ENCODE measurements at regions not wholly inside any gene's neighbourhood (a gene's known extent, or its start where the extent isn't known, plus 50 kb on each side); places are given as distances from the start of the nearest gene placed in this dataset.

DNA sequence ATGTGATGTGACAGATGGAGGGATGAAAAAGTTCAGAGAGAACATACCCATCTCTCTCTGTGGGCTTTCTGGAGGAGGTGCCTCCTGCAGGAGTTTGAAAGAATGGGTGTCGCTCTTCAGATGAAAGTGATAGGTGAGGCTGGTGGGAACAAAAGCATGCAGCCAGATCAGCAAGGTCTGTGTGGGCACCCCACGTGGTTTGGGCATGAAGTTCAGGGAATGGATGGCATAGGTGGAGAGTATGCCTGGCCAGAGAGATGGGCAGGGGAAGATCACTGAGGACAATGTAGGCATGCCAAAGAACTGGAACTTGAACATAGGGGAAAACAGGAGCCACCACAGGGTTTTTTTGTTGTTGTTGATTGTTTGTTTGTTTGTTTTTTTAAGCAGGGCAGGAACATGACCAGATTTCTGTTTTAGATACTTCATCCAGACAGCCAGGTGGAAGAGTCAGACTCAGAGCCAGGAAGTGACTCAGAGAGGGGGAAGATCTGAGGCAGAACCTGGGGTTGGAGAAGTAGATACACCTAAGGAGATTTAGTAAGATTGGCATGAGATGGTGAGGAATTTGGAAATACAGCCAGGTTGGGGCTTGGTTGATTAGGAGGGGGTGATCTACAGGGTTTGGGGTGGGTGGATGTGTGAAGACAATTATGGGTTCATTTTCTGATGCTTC is 64.8 kb upstream of the CLSTN2 start:
- Mint-ChIP-seq H3K36me3 (ENCODE audit: low read depth) (no peaks in the 10 kb centered on the region), H3K27me3 (peaks cover 7% of the 10 kb centered on the region), H3K4me3 (no peak overlapping the region), H3K4me1 (no peaks in the 10 kb centered on the region), H3K9me3 (peaks cover 7% of the 10 kb centered on the region), H3K27ac (no peak overlapping the region)
- DNase-seq, result no peak
- no peak for ATAC-seq

GRCh38 chr3:139868773-139869172 is 66.2 kb upstream of the CLSTN2 start:
- H3K27ac Mint-ChIP-seq, result no peak overlapping the region
- no peak overlapping the region for H3K4me3 Mint-ChIP-seq
- H3K36me3 Mint-ChIP-seq (ENCODE audit: low read depth), result no peaks in the 10 kb centered on the region
- peaks cover 7% of the 10 kb centered on the region for H3K9me3 Mint-ChIP-seq
- peaks cover 7% of the 10 kb centered on the region for H3K27me3 Mint-ChIP-seq
- ATAC-seq (no peak), DNase-seq (no peak)
- no peaks in the 10 kb centered on the region for H3K4me1 Mint-ChIP-seq

- no peaks in the 10 kb centered on the region for H3K36me3 Mint-ChIP-seq (ENCODE audit: low read depth)
- no peak for DNase-seq
- H3K4me3 Mint-ChIP-seq, result no peak overlapping the region
- no peak overlapping the region for H3K27ac Mint-ChIP-seq
- peaks cover 12% of the 10 kb centered on the region for H3K9me3 Mint-ChIP-seq
- H3K27me3 Mint-ChIP-seq, result no peaks in the 10 kb centered on the region
- no peaks in the 10 kb centered on the region for H3K4me1 Mint-ChIP-seq
- ATAC-seq, result no peak
These were observed 86.3 kb upstream of the CLSTN2 start for GRCh38 chr3:139848660-139849059.

DNA sequence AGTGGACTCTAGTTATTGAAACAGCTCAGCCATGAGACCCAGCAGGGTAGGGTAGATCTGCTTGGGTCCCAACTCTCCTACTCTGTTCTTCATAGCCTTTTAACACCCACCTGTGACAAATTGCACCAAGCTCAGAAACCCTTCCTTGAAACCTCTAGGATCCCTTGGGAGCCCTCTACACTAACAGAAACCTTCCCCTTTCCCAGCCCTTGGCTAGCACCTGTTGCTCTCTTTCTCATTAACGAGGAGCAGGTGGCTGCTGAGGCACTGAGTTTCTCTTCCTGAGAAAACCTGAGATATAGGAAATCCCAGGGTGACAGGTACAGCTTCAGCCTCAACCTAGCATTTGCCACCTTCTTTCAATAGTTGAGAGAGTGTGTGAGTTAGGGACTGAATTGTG is 88.3 kb upstream of the CLSTN2 start:
- Mint-ChIP-seq H3K4me3 (no peak overlapping the region), H3K36me3 (ENCODE audit: low read depth) (no peaks in the 10 kb centered on the region), H3K9me3 (peaks cover 12% of the 10 kb centered on the region), H3K4me1 (no peaks in the 10 kb centered on the region), H3K27me3 (no peaks in the 10 kb centered on the region), H3K27ac (no peak overlapping the region)
- no peak for DNase-seq
- no peak for ATAC-seq

GRCh38 chr3:139839659-139840058 is 95.3 kb upstream of the CLSTN2 start:
- ATAC-seq, result no peak
- Mint-ChIP-seq H3K9me3 (peaks cover 4% of the 10 kb centered on the region), H3K27ac (no peak overlapping the region), H3K4me3 (no peak overlapping the region), H3K4me1 (no peaks in the 10 kb centered on the region), H3K36me3 (ENCODE audit: low read depth) (no peaks in the 10 kb centered on the region), H3K27me3 (no peaks in the 10 kb centered on the region)
- DNase-seq, result no peak

DNA sequence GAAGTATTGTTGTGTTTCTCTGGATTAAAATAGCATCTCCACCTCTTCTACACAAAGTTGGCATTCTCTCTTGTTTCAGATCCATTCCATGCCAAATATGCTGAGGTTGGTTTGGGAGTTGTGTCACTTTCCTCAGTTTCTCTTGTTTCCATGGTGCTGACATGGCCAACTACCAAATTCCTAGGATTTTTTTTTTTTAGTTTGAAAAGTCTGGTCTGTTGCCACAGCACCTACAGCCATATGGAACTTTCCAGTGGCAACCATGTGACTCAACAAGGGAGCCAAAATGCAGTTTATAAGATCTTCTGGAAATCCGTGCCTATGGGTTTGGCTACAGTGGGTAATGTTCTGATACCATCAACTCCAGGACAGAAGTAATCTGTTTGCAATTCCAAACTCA is 96.0 kb upstream of the CLSTN2 start:
- Mint-ChIP-seq H3K4me3 (no peak overlapping the region), H3K9me3 (peaks cover 4% of the 10 kb centered on the region), H3K36me3 (ENCODE audit: low read depth) (no peaks in the 10 kb centered on the region), H3K4me1 (no peaks in the 10 kb centered on the region), H3K27me3 (no peaks in the 10 kb centered on the region), H3K27ac (no peak overlapping the region)
- DNase-seq, result no peak
- ATAC-seq, result no peak

DNA sequence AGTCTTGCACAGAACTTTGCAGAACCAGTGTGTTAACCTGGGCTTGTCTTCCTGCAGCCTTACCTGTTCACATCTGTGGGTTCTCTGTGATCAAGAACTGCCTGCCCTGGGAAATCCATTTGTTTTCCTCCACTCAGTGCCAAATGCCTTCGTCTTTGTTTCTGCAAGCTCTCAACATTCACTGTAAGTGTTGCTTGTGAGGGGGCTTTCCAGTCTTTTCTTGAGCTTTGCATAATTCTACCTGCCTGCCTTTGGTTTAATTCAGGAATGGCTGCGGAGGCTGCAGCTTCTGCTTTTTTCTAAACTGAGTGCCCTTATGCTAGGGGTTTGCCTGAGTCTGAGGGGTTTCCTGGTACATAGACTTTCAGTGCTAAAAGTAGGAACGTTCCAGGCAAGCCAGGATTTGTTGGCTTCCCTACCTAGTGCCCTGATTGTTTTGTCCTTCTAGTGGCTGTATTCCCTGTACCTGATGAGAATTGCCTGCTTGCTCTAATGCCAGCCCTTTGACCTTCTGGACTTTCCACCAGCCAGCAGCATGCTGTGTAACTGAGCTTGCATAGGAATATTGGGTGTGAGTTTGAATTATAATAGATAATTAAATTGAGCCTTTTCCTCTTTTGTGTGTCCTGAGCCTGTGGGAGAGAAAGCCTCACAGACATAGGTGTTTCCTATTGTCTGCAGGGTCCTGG is 96.6 kb upstream of the CLSTN2 start:
- Mint-ChIP-seq H3K27ac (no peak overlapping the region), H3K4me3 (no peak overlapping the region), H3K4me1 (no peaks in the 10 kb centered on the region), H3K27me3 (no peaks in the 10 kb centered on the region), H3K9me3 (peaks cover 3% of the 10 kb centered on the region), H3K36me3 (ENCODE audit: low read depth) (no peaks in the 10 kb centered on the region)
- ATAC-seq (no peak), DNase-seq (no peak)

- Mint-ChIP-seq H3K4me1 (no peaks in the 10 kb centered on the region), H3K4me3 (no peak overlapping the region), H3K27ac (no peak overlapping the region), H3K9me3 (no peaks in the 10 kb centered on the region), H3K27me3 (peaks cover 2% of the 10 kb centered on the region), H3K36me3 (ENCODE audit: low read depth) (no peaks in the 10 kb centered on the region)
- ATAC-seq, result no peak
- no peak for DNase-seq
These were observed 98.1 kb upstream of the CLSTN2 start for GRCh38 chr3:139836698-139837464.

DNA sequence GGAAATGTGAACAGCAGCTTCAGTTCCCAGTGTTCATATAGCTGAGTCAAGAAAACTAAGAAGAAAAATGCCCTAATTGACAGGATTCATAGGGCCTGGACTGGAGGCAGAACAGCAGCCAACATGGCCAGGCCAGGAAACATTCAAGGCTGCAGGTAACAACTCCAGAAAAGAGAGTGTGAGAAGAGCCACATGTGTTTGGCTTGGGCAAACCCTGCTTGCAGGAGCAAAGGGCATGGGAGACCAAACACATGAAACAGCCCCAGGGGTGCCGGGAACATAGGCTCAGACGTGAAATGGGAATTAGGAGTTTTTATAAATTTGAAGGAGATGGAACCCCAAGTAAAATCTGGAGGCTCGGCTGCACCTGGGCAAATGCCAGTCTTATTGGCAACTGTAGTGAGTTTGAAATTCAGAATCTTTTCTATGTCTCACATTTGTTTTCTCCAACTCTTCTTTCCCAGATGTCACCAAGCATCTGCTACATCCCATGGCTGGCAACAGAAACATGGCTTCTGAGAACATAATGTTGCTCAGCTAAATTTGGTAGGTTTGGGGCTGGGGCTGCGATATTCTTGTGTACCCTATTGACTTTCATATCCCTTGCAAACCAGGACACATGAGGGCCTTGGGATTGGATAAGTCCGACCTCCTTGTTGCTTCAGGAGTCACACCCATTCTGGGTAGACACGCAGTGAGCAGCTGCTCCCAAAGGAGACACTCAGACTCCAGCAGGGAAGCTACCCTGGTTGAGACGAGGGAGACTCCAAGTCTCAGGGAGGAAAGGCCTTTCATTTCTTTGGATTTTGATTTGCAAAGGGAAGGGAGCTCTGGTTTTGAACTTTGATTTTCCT is 98.9 kb upstream of the CLSTN2 start:
- Mint-ChIP-seq H3K27ac (no peak overlapping the region), H3K4me1 (no peaks in the 10 kb centered on the region), H3K9me3 (no peaks in the 10 kb centered on the region), H3K36me3 (ENCODE audit: low read depth) (no peaks in the 10 kb centered on the region), H3K4me3 (no peak overlapping the region), H3K27me3 (peaks cover 2% of the 10 kb centered on the region)
- ATAC-seq (no peak), DNase-seq (no peak)

DNA sequence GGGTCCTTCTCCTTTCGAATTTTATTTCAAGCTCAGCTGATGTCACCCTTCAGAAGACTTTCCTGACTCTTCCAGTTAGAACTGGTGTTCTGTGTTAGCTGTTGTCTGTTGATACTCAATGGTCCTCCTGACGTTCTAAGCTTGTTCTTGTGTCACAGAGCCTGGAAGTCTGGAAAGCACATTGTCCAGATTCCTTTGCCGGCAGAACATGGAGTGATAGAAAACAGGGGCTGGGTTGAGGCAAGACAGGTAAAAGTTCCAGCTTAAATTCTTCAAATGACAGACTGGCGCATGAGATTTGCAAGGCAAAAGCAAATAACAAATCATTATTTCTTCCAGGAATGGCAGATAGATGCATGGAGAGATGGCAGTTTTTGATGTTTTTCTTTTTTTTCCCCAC is 102.0 kb upstream of the CLSTN2 start:
- H3K27me3 Mint-ChIP-seq, result peaks cover 2% of the 10 kb centered on the region
- H3K4me1 Mint-ChIP-seq, result no peaks in the 10 kb centered on the region
- ATAC-seq (no peak), DNase-seq (no peak)
- H3K27ac Mint-ChIP-seq, result no peak overlapping the region
- H3K36me3 Mint-ChIP-seq (ENCODE audit: low read depth), result no peaks in the 10 kb centered on the region
- H3K9me3 Mint-ChIP-seq, result no peaks in the 10 kb centered on the region
- H3K4me3 Mint-ChIP-seq, result no peak overlapping the region

DNA sequence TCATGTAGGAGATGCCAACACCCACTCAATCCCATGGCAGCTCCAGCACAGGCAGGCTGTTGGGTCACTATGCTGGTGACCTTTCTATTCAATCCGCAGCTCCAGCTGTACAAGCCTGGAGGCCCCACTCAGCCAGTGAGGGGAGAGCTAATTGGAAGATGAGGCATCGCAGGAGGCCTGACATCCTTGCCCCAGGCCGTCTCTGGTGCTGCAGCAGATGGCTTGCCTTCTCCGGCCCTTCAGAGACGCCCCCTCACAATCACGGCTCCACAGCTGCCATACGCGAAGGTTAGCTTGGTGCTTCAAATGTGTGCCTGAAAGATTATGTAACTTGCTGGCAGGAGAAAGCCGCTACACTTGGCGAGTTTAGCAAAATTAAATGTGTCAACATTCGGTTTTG is 104.2 kb upstream of the CLSTN2 start:
- Mint-ChIP-seq H3K36me3 (ENCODE audit: low read depth) (no peaks in the 10 kb centered on the region), H3K4me3 (no peak overlapping the region), H3K27me3 (peaks cover 2% of the 10 kb centered on the region), H3K9me3 (no peaks in the 10 kb centered on the region), H3K4me1 (no peaks in the 10 kb centered on the region), H3K27ac (no peak overlapping the region)
- DNase-seq (no peak), ATAC-seq (no peak)

DNA sequence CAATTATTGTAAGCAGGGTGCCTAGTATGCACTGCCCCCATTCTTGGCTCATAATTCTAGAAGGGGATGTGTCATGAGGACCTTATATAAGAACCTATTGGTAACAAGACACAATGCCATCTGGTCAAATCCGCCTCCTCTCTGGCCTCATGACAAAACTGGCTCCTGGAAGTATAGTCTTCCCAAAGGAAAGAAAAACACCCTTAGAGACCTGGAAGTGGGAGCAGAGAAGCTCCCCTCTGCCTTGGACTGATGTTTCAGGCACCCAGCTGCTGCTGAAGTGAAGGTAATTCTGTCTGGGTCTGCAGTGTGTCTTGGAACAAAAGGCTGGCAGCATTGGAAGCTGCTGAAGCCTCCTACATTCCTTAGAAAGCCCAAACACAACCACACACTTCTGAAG is 107.2 kb upstream of the CLSTN2 start:
- Mint-ChIP-seq H3K27ac (no peak overlapping the region), H3K9me3 (no peaks in the 10 kb centered on the region), H3K4me3 (no peak overlapping the region), H3K4me1 (no peaks in the 10 kb centered on the region), H3K27me3 (peaks cover 2% of the 10 kb centered on the region), H3K36me3 (ENCODE audit: low read depth) (no peaks in the 10 kb centered on the region)
- DNase-seq (no peak), ATAC-seq (no peak)

GRCh38 chr3:139824864-139825263 is 110.1 kb upstream of the CLSTN2 start:
- H3K4me3 Mint-ChIP-seq, result no peak overlapping the region
- no peaks in the 10 kb centered on the region for H3K27me3 Mint-ChIP-seq
- ATAC-seq (no peak), DNase-seq (no peak)
- peaks cover 4% of the 10 kb centered on the region for H3K9me3 Mint-ChIP-seq
- H3K27ac Mint-ChIP-seq, result no peak overlapping the region
- H3K4me1 Mint-ChIP-seq, result no peaks in the 10 kb centered on the region
- H3K36me3 Mint-ChIP-seq (ENCODE audit: low read depth), result no peaks in the 10 kb centered on the region

DNA sequence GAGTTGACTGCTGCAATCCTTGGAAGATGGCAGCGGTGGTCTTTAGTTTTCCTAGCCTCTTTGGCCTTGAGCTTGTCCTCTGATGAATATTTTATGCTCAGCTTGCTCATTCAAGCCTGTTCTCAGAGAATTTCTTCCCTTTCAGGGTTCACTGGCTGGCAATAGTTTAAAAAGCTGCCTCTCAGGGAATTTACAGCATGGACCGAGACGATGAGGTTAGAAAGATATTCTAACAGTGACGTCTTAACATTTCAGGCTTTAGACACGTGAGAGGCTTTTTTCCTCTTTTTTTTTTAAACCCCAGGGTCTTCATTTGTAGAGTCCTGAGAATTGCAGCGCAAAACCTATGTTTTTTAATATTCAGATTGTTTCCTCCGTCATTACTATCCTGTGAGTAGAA is 120.3 kb upstream of the CLSTN2 start:
- H3K27ac Mint-ChIP-seq, result no peak overlapping the region
- H3K4me1 Mint-ChIP-seq, result no peaks in the 10 kb centered on the region
- no peaks in the 10 kb centered on the region for H3K36me3 Mint-ChIP-seq (ENCODE audit: low read depth)
- DNase-seq (no peak), ATAC-seq (no peak)
- no peaks in the 10 kb centered on the region for H3K27me3 Mint-ChIP-seq
- H3K9me3 Mint-ChIP-seq, result no peaks in the 10 kb centered on the region
- H3K4me3 Mint-ChIP-seq, result no peak overlapping the region
